ENCODE measurements at regions not wholly inside any gene's neighbourhood (a gene's known extent, or its start where the extent isn't known, plus 50 kb on each side); places are given as distances from the start of the nearest gene placed in this dataset.

- no peak for TF ChIP-seq CTCF (IDR thresholded peaks at IDR 0.05; ENCODE audit: insufficient read depth, low read length, poor library complexity, severe bottlenecking)
- no peak for TF ChIP-seq EZH2phosphoT487 (conservative IDR thresholded peaks at IDR 0.05; ENCODE audit: low read length)
Measured at GRCh38 chr18:55781481-55781957, 193.5 kb upstream of the TCF4 start.

Data from SU-DHL-6 (cell line).